ENCODE measurements at regions not wholly inside any gene's neighbourhood (a gene's known extent, or its start where the extent isn't known, plus 50 kb on each side); places are given as distances from the start of the nearest gene placed in this dataset.

- no peak for DNase-seq (ENCODE audit: low read depth in 2 of 2)
- TF ChIP-seq CTCF (IDR thresholded peaks at IDR 0.05; ENCODE audit: low read depth, low read length) = no peak
- H3K4me3 ChIP-seq (replicated peaks in 1 of 2; ENCODE audit: low read depth in 2 of 2, low read length in 2 of 2) = no peak overlapping the region
Measured at GRCh38 chr3:176566757-176567156, 630.5 kb downstream of the TBL1XR1 start.

GRCh38 chr3:176562331-176562730, 635.0 kb downstream of the TBL1XR1 start:
- no peak for TF ChIP-seq CTCF (IDR thresholded peaks at IDR 0.05; ENCODE audit: low read depth, low read length)
- no peak overlapping the region for H3K4me3 ChIP-seq (replicated peaks in 1 of 2; ENCODE audit: low read depth in 2 of 2, low read length in 2 of 2)
- no peak for DNase-seq (ENCODE audit: low read depth in 2 of 2)

DNA sequence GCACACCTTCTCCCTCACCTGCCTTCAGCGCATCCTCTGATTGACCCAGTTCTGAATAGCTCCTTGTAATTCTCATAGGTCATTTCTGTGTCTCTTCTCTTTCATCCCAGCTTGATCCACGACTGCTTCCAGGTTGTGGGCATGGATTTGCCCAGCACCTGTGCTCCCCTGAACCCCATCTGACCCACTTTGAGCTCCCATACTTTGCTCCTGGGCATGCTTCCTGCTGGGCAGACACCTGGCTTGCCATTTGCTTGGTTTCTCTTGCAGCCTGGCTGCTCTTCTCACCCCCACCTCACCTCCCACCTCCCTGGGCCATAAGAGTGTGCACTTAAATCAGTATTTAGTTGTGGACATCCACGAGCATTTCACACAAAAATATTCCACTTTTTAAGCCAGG, 635.5 kb downstream of the TBL1XR1 start:
- no peak overlapping the region for H3K4me3 ChIP-seq (replicated peaks in 1 of 2; ENCODE audit: low read depth in 2 of 2, low read length in 2 of 2)
- TF ChIP-seq CTCF (IDR thresholded peaks at IDR 0.05; ENCODE audit: low read depth, low read length) = no peak
- no peak for DNase-seq (ENCODE audit: low read depth in 2 of 2)

- no peak overlapping the region for H3K4me3 ChIP-seq (replicated peaks in 1 of 2; ENCODE audit: low read depth in 2 of 2, low read length in 2 of 2)
- no peak for TF ChIP-seq CTCF (IDR thresholded peaks at IDR 0.05; ENCODE audit: low read depth, low read length)
- no peak for DNase-seq (ENCODE audit: low read depth in 2 of 2)
Measured at GRCh38 chr3:176554791-176555654, 642.3 kb downstream of the TBL1XR1 start.

DNA sequence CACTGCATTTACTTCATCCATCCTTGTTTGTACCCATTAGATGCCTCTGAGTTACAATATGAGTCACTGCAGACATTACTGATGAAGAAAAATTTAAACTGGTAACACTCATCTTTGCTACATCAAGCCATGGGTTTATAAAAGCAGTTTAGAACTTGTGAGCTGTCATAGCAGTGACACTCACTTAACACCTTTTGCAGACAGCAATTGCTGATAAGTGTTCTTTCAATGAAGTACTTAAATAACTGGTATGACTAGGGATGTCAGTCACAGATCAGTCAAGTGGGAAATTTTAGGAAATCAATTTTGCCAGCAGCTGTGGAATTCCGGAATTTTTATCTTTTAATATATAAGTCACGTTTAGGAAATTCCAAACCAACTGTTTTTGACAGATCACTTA, 643.0 kb downstream of the TBL1XR1 start:
- DNase-seq (ENCODE audit: low read depth in 2 of 2) = no peak
- TF ChIP-seq CTCF (IDR thresholded peaks at IDR 0.05; ENCODE audit: low read depth, low read length) = no peak
- H3K4me3 ChIP-seq (replicated peaks in 1 of 2; ENCODE audit: low read depth in 2 of 2, low read length in 2 of 2) = no peak overlapping the region

GRCh38 chr3:176526942-176527341, 670.3 kb downstream of the TBL1XR1 start:
- H3K4me3 ChIP-seq (replicated peaks in 1 of 2; ENCODE audit: low read depth in 2 of 2, low read length in 2 of 2) = no peak overlapping the region
- no peak for DNase-seq (ENCODE audit: low read depth in 2 of 2)
- no peak for TF ChIP-seq CTCF (IDR thresholded peaks at IDR 0.05; ENCODE audit: low read depth, low read length)

Measured in cardiac fibroblast (primary cell).